GM18520 (cell line): ENCODE measurements at regions not wholly inside any gene's neighbourhood (a gene's known extent, or its start where the extent isn't known, plus 50 kb on each side); places are given as distances from the start of the nearest gene placed in this dataset.
"Not testable (repeated sequence)": the region's sequence is repeated elsewhere in the genome, so short reads cannot be mapped to it uniquely, and the experiment has no call there.

Experiments used
- ATAC-seq: cut with Tn5 transposase; IDR thresholded peaks from one replicate; pipeline ENCODE4 v1.9.1; 2021; ENCODE audit not compliant: unreplicated experiment

GRCh38 chr16:29148867-29149272 is 164.0 kb downstream of the LAT start:
- no peak for ATAC-seq

- no peak for ATAC-seq
These were observed 163.4 kb downstream of the LAT start for GRCh38 chr16:29148131-29148691.

- not testable (repeated sequence) for ATAC-seq
These were observed 162.9 kb downstream of the LAT start for GRCh38 chr16:29147710-29148109.

- ATAC-seq: not testable (repeated sequence)
These were observed 162.2 kb downstream of the LAT start for GRCh38 chr16:29146808-29147643.

DNA sequence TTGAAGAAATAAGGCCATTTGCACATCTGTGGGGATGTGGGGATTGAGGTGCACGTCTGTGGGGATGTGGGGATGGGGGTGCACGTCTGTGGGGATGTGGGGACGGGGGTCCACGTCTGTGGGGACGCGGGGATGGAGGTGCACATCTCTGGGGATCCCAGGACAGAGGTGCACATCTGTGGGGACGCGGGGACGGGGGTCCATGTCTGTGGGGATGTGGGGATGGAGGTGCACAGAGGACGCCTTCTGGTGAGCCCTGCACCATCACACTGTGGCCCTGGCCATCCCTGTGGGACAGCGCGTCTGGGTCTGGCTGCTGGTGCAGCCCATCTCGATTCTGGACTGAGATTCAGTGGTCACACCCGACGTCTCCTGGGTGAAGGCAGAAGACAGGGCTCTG is 161.4 kb downstream of the LAT start:
- no peak for ATAC-seq

DNA sequence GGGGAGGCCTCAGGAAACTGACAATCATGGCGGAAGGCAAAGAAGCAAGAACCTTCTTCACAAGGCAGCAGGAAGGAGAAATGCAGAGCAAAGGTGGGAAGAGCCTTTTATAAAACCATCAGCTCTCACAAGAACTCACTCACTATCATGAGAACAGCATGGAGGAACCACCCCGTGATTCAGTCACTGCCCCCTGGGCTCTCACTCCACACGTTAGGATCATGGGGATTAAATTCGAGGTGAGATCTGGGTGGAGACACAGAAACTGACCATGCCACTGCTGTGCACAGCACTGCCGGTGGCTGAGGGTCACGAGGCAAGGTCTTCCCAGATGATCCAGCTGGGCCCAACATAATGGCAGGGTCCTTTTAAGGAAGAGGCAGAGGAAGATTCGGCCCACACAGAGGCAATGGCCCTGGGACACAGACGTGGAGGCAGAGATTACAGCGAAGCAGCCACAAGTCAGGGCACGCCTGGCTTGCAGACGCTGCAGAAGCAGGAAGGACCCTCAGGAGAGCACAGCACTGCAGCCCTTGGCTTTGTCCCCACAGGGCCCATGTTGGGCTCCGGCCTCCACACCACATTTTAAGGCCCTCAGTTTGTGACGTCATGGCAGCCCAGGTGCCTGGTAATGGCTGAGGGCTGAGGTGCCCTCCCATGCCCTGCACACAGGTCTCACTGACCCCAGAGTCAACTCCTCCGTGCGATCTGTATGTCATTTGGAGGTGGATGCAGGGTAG is 160.8 kb downstream of the LAT start:
- ATAC-seq: not testable (repeated sequence)

- not testable (repeated sequence) for ATAC-seq
These were observed 160.2 kb downstream of the LAT start for GRCh38 chr16:29145086-29145485.

- ATAC-seq: not testable (repeated sequence)
These were observed 159.8 kb downstream of the LAT start for GRCh38 chr16:29144669-29145062.

GRCh38 chr16:29143739-29144668 is 159.2 kb downstream of the LAT start:
- ATAC-seq: not testable (repeated sequence)

DNA sequence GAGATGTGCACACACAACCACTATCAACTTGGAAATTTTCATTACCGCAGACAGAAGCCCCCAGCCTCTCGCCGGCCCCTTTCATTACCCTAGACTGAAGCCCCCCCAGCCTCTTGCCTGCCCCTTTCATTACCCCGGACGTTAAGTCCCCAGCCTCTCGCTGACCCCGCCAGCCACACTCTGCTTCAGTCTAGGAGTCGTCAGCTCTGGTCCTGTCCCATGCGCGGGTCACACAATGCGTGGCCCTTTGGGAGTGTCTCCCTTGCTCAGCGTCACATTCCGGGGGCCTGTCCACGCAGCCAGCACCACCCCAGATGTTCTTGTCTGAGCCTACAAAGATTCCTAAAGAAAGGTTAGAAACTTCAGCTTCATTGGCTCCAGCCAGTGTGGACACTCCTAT is 157.7 kb downstream of the LAT start:
- not testable (repeated sequence) for ATAC-seq

DNA sequence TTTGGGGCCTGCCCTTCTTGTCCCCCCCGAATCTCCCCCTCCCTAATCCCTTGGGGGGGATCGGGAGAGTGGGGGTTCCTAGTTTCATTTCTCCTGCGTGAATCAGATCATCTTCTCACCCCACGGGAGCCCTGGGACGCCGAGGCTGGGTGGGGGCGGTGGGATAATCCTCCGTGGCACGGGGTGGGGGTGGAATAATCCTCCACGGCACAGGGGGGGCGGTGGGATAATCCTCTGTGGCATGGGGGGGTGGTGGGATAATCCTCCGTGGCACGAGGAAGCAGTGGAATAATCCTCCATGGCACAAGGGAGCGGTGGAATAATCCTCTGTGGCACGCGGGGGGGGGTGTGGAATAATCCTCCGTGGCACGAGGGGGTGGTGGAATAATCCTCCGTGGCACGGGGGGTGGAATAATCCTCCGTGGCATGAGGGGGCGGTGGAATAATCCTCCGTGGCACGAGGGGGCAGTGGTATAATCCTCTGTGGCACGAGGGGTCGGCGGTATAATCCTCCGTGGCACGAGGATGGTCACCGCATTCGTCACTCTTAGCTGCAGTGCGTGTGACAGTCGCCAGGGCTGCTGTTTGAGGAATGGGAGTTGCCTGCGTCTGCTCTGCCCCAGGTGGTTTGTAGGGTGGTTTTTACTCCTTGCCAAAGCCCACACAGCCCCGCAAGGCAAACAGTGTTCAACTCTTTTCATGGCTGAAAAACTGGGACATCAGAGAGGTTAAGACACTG is 156.9 kb downstream of the LAT start:
- ATAC-seq: no peak

GRCh38 chr16:29141121-29141520 is 156.3 kb downstream of the LAT start:
- ATAC-seq: not testable (repeated sequence)

DNA sequence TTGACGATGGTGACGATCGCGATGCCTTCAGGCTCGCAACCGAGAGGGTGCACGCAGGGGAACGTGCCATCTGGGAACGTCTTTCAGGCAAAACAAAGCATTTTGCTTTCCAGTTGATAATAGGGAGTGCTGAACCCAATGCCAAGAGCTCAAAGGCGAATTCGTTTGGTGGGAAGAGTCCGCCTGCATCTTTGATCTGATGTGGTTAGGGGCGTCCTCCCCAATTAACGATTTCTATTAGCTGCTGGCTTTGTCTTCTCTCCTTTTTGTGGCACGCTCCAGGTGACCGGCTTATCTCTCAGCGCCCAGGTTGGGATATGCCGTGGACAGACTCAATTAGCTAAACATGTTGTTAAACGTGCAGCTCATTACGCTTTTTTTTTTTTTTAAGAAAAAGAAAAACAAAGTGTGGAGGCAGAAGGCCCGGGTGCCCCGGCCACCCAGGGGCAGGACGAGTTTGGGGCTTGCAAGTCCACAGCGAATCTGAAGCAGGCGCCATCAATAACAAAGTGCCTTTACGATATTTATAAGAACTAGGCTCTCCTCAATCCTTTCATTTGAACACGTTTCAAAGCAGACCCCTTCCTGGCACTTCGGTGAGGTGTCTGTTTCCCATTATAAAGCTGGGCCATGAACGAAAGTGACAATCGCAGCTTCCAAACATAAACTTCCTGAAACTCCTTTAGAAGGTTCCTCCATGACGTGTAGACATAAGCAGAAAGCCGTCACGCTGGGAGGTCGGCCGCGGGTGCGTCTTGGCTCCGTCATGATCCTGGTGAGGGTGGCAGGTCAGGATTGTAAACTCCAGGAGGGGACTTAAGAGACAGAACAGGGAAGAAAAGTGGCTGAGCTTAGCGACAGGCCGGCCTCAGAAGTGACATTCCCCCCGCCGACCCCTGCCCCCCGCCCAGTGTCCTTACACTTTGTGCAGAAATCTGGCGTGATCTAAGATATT is 155.3 kb downstream of the LAT start:
- not testable (repeated sequence) for ATAC-seq

- ATAC-seq: no peak
These were observed 154.5 kb downstream of the LAT start for GRCh38 chr16:29139261-29139802.

DNA sequence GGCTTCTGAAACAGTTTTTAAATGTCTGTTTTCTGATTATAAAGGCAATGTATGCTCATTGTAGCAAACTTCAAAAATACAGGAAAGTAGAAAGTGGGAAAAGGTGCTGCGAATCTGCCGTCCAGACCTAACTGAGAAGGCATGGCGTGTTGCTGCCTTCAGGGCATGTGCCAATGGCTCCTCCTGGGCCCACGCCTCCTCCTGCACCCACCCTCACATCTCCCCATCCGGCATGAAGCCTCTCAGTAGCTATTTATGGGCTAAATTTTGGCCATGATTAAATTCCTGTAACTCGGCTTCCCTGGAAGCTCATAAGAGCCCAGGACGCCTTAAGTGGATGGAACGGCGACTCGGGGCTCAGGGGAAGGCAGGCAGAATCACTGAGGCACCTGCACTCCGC is 153.8 kb downstream of the LAT start:
- ATAC-seq: not testable (repeated sequence)

DNA sequence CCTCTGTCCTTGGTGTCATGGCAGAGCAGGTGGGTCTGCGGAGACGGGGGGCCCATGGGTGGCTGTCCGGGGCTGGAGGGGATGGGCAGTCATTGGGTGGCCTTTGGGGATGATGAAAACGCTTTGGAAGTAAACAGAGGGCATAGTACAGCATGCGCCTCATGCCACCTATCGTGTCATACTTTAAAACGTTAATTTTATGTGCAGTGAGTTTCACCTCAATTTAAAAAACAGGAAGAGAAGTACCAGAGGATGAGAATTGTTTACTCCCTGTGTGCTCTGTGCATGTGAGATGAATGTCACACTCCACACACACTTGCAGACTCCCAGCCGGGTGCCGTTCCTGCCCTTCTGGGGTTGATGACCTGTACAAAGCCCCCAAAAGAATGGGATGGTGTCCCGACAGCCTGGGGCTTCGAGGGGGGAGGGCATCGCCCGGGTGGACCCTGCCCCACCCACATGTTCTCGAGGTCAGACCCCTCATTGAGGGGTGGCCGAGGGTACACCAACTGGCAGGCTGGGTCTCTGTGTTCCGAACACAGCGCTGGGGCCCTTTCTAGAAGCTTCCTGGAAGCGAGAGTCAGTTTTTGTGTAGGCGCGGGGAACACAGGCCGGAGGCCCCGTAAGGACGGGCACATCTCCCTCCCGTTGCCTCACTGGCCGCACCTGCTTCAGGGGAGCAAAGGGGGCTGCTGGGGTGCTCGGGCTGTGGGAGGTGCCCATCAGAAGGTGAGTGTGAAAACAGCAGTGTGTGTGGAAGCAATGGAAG is 153.2 kb downstream of the LAT start:
- not testable (repeated sequence) for ATAC-seq

- ATAC-seq: not testable (repeated sequence)
These were observed 152.6 kb downstream of the LAT start for GRCh38 chr16:29137461-29137860.

- ATAC-seq: not testable (repeated sequence)
These were observed 152.1 kb downstream of the LAT start for GRCh38 chr16:29136916-29137315.
